OCI-LY3 (cell line): ENCODE measurements at regions not wholly inside any gene's neighbourhood (a gene's known extent, or its start where the extent isn't known, plus 50 kb on each side); places are given as distances from the start of the nearest gene placed in this dataset.

ENCODE experiments used
- H2AFZ ChIP-seq: fragments of 200-600, 300-600 bp; shearing (Covaris generic); 2 replicates; pipeline ENCODE4 v1.6.0; 2014; ENCODE audit warnings: antibody characterized with exemption, low read depth, low read length
- H3K27ac ChIP-seq: fragments of 200-600, 300-600 bp; sonication (generic); 2 replicates; pipeline ENCODE4 v1.5.1; 2014; ENCODE audit warnings: mild to moderate bottlenecking, low read length, moderate library complexity, mixed read lengths
- H3K27me3 ChIP-seq: fragments of 200-600, 300-600 bp; sonication (generic); 2 replicates; pipeline ENCODE4 v1.6.1; 2014; ENCODE audit warnings: low read depth, low read length, mixed read lengths
- H3K36me3 ChIP-seq: fragments of 200-600, 300-600 bp; sonication (generic); replicated peaks from 2 replicates; pipeline ENCODE3; 2014; ENCODE audit warnings: low read depth, low read length, mixed read lengths
- H3K4me1 ChIP-seq: fragments of 300-600, 200-600 bp; sonication (generic); 2 replicates; pipeline ENCODE4 v1.6.1; 2014; ENCODE audit warnings: low read length, mixed read lengths
- H3K4me2 ChIP-seq: fragments of 200-600, 300-600 bp; sonication (generic); 2 replicates; pipeline ENCODE4 v1.6.1; 2014; ENCODE audit warnings: low read length, mixed read lengths
- H3K4me3 ChIP-seq: fragments of 300-600, 200-600 bp; sonication (generic); 2 replicates; pipeline ENCODE4 v1.5.1; 2014; ENCODE audit warnings: antibody characterized with exemption, mild to moderate bottlenecking, low read length, moderate library complexity
- H3K79me2 ChIP-seq: fragments of 300-600, 200-600 bp; shearing (Covaris generic); 2 replicates; pipeline ENCODE4 v1.6.1; 2014; ENCODE audit warnings: mild to moderate bottlenecking, low read length, mixed read lengths
- H3K9ac ChIP-seq: fragments of 300-600, 200-600 bp; shearing (Covaris generic); 2 replicates; pipeline ENCODE4 v1.6.0; 2014; ENCODE audit warnings: mild to moderate bottlenecking, low read length, moderate library complexity
- H3K9me3 ChIP-seq: fragments of 200-600, 300-600 bp; shearing (Covaris generic); 2 replicates; pipeline ENCODE4 v1.6.1; 2014; ENCODE audit warnings: low read length, mixed read lengths; ENCODE audit not compliant: insufficient read depth
- H4K20me1 ChIP-seq: fragments of 200-600, 300-600 bp; sonication (generic); 2 replicates; pipeline ENCODE4 v1.6.1; 2016; ENCODE audit warnings: low read length, mixed read lengths; ENCODE audit not compliant: insufficient read depth
- CTCF ChIP-seq: fragments of 200-600, 300-600 bp; sonication (generic); IDR thresholded peaks from 2 replicates; pipeline ENCODE4 v1.5.1; 2014; ENCODE audit warnings: antibody characterized with exemption, low read length, low read depth
- EZH2phosphoT487 ChIP-seq: fragments of 200-600 bp; shearing (Covaris generic); IDR thresholded peaks from 2 replicates; pipeline ENCODE4 v1.6.1; 2018; ENCODE audit warnings: antibody characterized with exemption, mixed run types, low read depth

GRCh38 chr4:14064984-14065383 is 437.5 kb upstream of the BOD1L1 start:
- H3K9ac ChIP-seq: no peak overlapping the region
- no peaks in the 10 kb centered on the region for H3K79me2 ChIP-seq
- H3K4me3 ChIP-seq: no peak overlapping the region
- H3K27me3 ChIP-seq: no peaks in the 10 kb centered on the region
- no peaks in the 10 kb centered on the region for H4K20me1 ChIP-seq
- no peaks in the 10 kb centered on the region for H3K36me3 ChIP-seq
- no peaks in the 10 kb centered on the region for H3K9me3 ChIP-seq
- no peak overlapping the region for H2AFZ ChIP-seq
- no peak overlapping the region for H3K27ac ChIP-seq
- no peak for TF ChIP-seq EZH2phosphoT487
- H3K4me2 ChIP-seq: no peak overlapping the region
- no peaks in the 10 kb centered on the region; the same call in 1 of the 2 replicates for H3K4me1 ChIP-seq

GRCh38 chr4:14065406-14065805 is 437.9 kb upstream of the BOD1L1 start:
- no peak overlapping the region for H3K4me3 ChIP-seq
- no peak overlapping the region for H3K9ac ChIP-seq
- H2AFZ ChIP-seq: no peak overlapping the region
- no peak for TF ChIP-seq CTCF
- no peak for TF ChIP-seq EZH2phosphoT487
- H3K4me2 ChIP-seq: no peak overlapping the region
- H3K79me2 ChIP-seq: no peaks in the 10 kb centered on the region
- no peak overlapping the region for H3K27ac ChIP-seq
- no peaks in the 10 kb centered on the region for H3K27me3 ChIP-seq
- no peaks in the 10 kb centered on the region for H3K36me3 ChIP-seq
- H3K4me1 ChIP-seq: no peaks in the 10 kb centered on the region; the same call in 1 of the 2 replicates
- H4K20me1 ChIP-seq: no peaks in the 10 kb centered on the region
- H3K9me3 ChIP-seq: no peaks in the 10 kb centered on the region

GRCh38 chr4:14066979-14067378 is 439.5 kb upstream of the BOD1L1 start:
- H3K9me3 ChIP-seq: peaks cover 3% of the 10 kb centered on the region; the same call in 1 of the 2 replicates
- no peak overlapping the region for H2AFZ ChIP-seq
- no peak overlapping the region for H3K27ac ChIP-seq
- H3K4me2 ChIP-seq: no peak overlapping the region
- H3K27me3 ChIP-seq: no peaks in the 10 kb centered on the region
- no peak overlapping the region for H3K4me3 ChIP-seq
- TF ChIP-seq CTCF: no peak
- TF ChIP-seq EZH2phosphoT487: no peak
- no peaks in the 10 kb centered on the region for H3K36me3 ChIP-seq
- H3K79me2 ChIP-seq: no peaks in the 10 kb centered on the region
- H3K4me1 ChIP-seq: no peaks in the 10 kb centered on the region; the same call in 1 of the 2 replicates
- no peak overlapping the region for H3K9ac ChIP-seq
- no peaks in the 10 kb centered on the region for H4K20me1 ChIP-seq

- Histone ChIP-seq H3K9me3 (peaks cover 14% of the 10 kb centered on the region), H3K27me3 (no peaks in the 10 kb centered on the region)
- TF ChIP-seq CTCF (no peak), EZH2phosphoT487 (no peak)
Measured at GRCh38 chr4:14069886-14070285, 442.4 kb upstream of the BOD1L1 start.

More at GRCh38 chr4:14069886-14070285, 442.4 kb upstream of the BOD1L1 start:
- Histone ChIP-seq H2AFZ (no peak overlapping the region), H3K9ac (no peak overlapping the region), H3K4me2 (no peak overlapping the region), H3K27ac (no peak overlapping the region), H3K36me3 (peaks cover 3% of the 10 kb centered on the region), H4K20me1 (no peaks in the 10 kb centered on the region), H3K4me3 (no peak overlapping the region), H3K4me1 (no peaks in the 10 kb centered on the region; the same call in 1 of the 2 replicates), H3K79me2 (no peaks in the 10 kb centered on the region)
